ENCODE measurements at regions not wholly inside any gene's neighbourhood (a gene's known extent, or its start where the extent isn't known, plus 50 kb on each side); places are given as distances from the start of the nearest gene placed in this dataset.
A peak's percentile ranks its signal among the peaks of the same experiment; 100 is the strongest.

DNA sequence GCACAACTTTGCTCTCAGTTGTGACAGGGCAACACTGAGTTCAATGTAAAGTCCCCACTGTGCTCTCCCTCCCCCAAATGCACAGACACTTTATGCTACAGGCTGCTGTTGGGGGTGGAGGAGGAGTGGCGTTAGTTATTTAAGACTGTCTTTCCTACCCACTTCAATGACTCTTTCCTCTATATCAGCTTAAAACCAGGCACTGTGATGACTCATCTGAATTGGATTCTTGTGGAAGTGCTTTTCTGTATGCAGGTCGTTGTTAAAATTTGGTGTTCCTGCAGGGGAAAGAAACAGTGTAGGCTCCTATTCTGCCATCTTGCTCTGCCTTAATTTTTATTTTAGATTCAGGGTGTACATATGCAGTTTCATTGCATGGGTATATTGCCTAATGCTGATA, 1157.2 kb upstream of the ADGRL3 start:
- no peak for DNase-seq

GRCh38 chr4:60078984-60079383, 1121.1 kb upstream of the ADGRL3 start:
- DNase-seq: no peak

DNA sequence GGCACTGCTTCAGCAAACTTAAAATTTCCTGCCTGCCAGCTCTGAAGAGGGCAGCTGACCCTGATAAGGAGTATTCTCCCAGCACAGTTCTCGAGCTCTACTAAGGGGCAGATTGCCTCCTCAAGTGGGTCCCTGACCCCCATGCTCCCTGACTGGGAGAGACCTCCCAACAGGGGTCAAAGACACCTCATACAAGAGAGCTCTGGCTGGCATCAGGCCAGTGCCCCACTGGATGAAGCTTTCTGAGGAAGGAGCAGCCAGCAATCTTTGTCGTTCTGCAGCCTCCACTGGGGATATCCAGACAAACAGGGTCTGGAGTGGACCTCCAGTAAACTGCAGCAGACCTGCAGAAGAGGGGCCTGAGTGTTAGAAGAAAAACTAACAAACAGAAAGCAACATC, 1118.3 kb upstream of the ADGRL3 start:
- no peak for DNase-seq

DNA sequence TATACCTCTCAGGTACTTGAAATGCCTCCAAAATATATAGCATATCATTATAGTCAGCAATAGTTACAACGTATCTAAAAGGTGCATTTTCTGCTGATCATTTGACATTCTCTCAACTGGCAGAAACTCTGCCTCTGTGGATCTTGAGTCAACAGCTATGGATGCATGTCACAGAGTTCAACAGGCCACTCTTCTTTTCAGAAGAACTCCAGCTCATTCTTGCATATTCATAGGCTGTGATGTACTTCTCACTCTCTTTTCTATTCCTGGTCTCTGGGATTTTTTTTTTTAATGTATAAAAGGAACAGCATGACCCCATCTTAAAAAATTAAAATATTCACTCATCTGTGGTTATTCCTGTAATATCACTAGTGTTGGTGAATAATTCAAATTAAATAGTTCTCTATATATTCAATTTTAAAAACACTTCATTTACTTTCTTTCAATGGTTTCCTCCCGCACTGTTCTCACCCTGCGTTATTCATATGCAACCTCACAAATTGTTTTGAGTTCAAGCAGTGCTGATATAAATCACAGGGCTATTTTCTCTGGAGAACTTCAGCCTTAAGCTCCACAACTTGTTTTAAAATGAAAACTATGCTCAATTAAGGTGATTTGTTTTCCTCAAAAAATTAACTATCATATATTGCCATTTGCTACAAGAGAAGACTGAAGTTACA, 1111.2 kb upstream of the ADGRL3 start:
- no peak for DNase-seq

GRCh38 chr4:60089546-60090273, 1110.4 kb upstream of the ADGRL3 start:
- no peak for DNase-seq

DNA sequence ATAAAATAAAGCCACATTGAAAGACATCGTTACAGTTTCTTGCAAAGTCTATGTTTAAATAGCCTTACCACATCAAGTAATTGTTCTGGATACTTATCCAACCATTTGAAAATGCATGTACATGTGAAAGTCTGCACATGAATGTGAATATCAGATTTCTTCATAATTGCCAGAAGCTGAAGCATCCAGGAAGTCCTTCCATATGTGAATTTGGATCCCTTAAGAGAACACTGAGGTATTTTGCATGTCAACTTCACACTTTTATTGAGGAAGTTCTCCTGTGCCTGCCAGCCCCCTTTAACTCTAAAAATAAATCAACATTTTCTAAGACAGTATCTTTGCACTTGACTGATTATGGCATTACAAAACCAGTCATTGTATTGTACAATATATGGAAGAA, 1103.5 kb upstream of the ADGRL3 start:
- DNase-seq: no peak

GRCh38 chr4:60116592-60116991, 1083.5 kb upstream of the ADGRL3 start:
- no peak for DNase-seq

- no peak for DNase-seq
Observed at GRCh38 chr4:60117726-60118323, 1082.3 kb upstream of the ADGRL3 start.

- no peak for DNase-seq
Observed at GRCh38 chr4:60122820-60123219, 1077.3 kb upstream of the ADGRL3 start.

DNA sequence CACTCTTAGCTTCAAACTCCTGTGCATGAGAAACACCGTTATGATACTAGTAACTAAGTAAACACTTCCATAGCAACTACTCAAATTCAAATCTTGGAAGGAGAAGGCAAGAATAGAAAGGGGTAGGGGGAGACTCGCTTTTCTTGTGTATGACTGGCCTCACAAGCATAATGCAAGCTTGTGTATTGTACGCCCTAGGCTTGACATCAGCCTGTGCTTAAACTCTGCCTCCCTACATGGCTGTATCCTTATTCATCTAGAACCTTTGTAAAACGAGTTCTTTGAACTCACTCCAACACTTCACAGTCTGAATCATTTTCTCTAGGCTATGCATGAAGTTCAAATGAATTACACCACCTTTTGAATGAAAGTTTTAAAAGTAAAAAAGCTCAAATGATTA, 1071.2 kb upstream of the ADGRL3 start:
- DNase-seq: no peak

DNA sequence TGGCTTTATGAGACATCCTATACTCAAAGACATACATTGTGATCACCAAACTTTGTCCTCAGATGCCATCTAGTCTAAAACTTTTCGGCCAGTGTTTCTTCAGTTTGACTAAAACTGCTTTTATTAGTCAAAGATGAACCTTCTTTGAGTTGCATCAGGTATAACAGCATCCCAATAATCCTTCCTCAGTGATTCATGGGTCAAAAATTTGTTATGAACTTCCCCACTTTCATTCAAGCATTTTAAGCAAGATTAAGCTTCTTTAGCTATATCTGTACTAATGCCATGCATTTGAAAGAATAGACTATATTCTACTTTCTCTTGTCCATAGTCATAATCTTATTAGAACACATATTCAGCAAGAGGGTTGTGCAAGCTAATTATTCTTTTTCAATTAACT, 1070.4 kb upstream of the ADGRL3 start:
- no peak for DNase-seq

DNA sequence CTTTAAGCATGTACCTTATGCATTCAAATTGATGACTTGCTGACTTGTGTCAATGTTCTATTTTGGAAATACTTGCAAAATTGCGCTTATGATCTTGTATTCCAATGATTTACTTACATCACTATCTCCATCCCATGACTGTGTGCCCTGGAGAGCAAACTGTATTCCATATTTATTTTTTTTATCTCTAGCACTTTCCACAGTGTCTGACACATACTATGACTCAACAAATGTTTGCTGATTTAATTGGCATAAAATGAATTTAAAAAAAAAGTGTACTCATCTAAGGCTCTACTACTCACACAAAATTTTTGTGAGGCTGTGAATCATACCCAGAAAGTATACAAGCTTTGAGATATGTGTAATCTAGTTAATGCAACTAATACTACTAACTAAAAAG, 1066.8 kb upstream of the ADGRL3 start:
- DNase-seq: no peak

GRCh38 chr4:60134099-60134498, 1066.0 kb upstream of the ADGRL3 start:
- no peak for DNase-seq

DNA sequence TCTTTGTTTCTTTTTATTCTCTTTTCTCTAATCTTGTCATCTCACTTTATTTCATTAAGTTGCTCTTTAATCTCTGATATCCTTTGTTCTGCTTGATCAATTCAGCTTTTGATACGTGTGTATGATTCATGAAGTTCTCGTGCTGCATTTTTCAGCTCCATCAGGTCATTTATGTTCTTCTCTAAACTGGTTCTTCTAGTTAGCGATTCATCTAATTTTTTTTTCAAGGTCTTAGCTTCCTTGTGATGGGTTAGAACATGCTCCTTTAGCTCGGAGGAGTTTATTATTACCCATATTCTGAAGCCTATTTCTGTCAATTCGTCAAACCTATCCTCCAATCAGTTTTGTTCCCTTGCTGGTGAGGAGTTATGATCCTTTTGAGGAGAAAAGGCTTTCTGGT, 1045.0 kb upstream of the ADGRL3 start:
- DNase-seq: no peak

DNA sequence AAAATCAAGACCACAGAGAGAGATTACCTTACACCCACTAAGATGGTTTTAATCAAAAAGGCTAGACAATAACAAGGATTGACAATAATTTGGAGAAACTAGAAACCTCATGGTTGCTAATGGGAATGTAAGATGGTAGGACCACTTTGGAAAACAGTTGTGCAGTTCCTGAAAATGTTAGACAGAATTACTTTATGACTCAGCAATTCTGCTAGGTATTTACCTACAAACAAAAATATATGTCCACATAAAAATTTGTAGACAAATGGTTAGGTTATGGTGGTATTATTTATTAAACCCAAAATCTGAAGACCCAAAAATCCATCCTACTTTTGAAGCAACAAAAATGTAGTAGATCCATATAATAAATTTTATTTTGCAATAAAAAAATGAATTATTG, 1027.0 kb upstream of the ADGRL3 start:
- DNase-seq: no peak

DNA sequence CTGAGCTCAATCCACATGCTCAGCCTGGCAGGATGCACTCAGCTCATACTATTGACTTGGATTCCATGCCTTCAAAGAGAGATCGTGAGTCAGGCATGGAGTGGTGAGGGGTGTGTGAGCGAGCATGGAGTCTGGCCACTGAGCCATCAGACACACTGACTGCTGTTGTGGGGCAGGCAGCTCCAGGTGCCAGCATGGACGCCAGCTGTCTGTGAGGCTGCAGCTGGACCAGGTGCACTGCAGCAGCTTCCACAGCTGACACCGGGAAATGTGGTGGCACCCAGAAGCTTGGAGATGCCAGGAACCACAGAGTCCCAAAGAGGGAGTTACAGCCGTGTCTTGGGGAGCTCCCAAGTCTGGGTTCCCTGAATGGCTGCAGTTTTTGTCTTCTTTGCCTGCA, 1026.4 kb upstream of the ADGRL3 start:
- no peak for DNase-seq

GRCh38 chr4:60175241-60175640, 1024.9 kb upstream of the ADGRL3 start:
- no peak for DNase-seq

GRCh38 chr4:60187428-60187827, 1012.7 kb upstream of the ADGRL3 start:
- no peak for DNase-seq

DNA sequence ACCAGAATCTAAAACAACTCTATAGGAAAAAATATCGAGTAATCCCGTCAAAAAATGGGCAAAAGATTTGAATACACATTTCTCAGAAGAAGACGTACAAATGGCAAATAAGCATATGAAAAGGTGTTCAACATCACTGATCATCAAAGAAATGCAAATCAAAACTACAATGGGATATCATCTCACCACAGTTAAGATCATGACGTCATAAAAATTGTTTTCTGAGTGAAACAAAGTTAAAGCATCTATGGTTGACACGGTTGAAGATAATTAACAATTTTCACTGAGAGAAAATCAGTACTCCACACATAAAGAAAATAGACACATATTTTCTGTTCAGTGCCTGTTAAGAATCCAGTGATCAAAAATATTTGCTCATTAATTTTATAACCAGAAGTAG, 1010.8 kb upstream of the ADGRL3 start:
- DNase-seq: no peak

DNA sequence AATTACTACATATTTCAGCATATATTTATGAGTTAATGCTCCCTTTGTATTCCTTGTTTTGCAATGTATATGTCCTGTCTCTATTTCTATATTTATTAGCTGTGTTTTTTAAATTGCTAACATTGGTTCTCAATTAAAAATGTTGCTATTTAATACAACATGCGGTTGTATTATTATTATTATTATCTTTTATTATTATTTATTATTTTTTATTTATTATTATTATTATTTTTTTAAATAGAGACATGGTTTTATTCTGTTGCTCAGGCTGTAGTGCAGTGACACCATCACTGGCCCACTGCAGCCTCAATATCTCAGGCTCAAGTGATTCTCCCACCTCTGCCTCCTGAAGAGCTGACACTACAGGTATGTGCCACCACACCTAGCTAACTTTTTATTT, 1005.9 kb upstream of the ADGRL3 start:
- no peak for DNase-seq

- DNase-seq: no peak
Observed at GRCh38 chr4:60195256-60195655, 1004.9 kb upstream of the ADGRL3 start.

DNA sequence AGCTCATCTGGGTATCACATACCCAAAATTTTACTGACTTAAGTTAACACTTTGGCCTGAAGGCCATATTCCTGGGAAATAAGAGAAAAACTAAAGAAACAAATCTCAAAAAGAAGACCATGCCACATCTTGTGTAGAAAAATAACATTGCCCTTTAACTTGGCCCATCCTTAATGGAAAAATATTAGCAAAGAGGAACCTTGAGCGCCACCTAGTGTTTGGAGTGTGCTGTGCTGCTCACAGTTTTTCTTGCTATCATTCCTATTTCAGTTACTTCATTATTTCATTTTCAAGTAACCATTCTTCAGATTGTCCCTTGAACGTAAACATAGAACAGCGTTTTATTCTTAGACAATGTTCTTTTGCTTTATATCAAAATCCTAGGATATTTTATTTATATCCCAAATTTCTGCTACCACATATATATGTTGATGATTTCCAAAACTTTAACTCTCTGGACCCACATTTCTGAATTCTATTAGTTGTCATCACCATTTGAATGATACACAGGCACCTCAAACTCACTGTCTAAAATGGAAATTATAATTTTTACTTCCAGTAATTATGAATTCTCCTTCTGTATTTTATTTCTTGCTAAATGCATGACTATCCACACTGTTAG, 999.0 kb upstream of the ADGRL3 start:
- DNase-seq: peak; percentile 28 to 35

GRCh38 chr4:60209588-60209987, 990.5 kb upstream of the ADGRL3 start:
- DNase-seq: no peak

DNA sequence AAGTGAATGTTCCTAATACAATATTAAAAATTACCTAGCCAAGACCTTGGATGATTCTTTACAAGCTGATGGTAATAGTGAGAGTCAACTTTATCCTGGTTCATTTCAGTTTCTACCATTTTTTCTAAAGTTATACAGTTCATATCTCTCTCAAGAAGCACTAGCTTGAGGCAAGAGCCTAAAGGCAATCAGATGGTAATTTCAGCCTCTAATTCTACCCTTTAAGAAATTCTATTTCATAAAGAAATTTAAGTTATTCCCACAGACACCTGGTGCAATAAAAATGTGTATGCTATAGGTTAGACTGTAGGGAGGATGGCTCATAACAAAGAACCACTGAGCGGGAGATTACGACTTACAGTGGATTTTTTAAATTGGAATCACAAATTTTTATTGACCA, 984.2 kb upstream of the ADGRL3 start:
- DNase-seq: no peak

Data from stimulated activated CD4-positive, alpha-beta T cell treated with anti-CD3 and anti-CD28 coated beads, Interleukin-2, amount 100 ng/mL, for 24 hours (primary cell).